Right forelimb (tissue), 1 donor: ENCODE measurements at regions not wholly inside any gene's neighbourhood (a gene's known extent, or its start where the extent isn't known, plus 50 kb on each side); places are given as distances from the start of the nearest gene placed in this dataset.

Source experiments
- DNase-seq: peaks from one replicate; pipeline ENCODE4 v3.0.0-alpha.2; 2018

GRCh38 chr9:78566948-78567675, 270.2 kb downstream of the PSAT1 start:
- no peak for DNase-seq

GRCh38 chr9:78567693-78568092, 270.8 kb downstream of the PSAT1 start:
- DNase-seq: no peak

- DNase-seq: no peak
These were observed 271.8 kb downstream of the PSAT1 start for GRCh38 chr9:78568774-78569173.

GRCh38 chr9:78572266-78572665, 275.3 kb downstream of the PSAT1 start:
- DNase-seq: no peak

- no peak for DNase-seq
These were observed 276.3 kb downstream of the PSAT1 start for GRCh38 chr9:78573205-78573604.

- no peak for DNase-seq
These were observed 276.7 kb downstream of the PSAT1 start for GRCh38 chr9:78573669-78574068.

GRCh38 chr9:78574354-78575045, 277.6 kb downstream of the PSAT1 start:
- no peak for DNase-seq

GRCh38 chr9:78575081-78575480, 278.2 kb downstream of the PSAT1 start:
- no peak for DNase-seq

GRCh38 chr9:78575771-78576170, 278.8 kb downstream of the PSAT1 start:
- DNase-seq: no peak

- no peak for DNase-seq
These were observed 280.4 kb downstream of the PSAT1 start for GRCh38 chr9:78577156-78577906.

- no peak for DNase-seq
These were observed 281.1 kb downstream of the PSAT1 start for GRCh38 chr9:78578072-78578471.

GRCh38 chr9:78582821-78583220, 285.9 kb downstream of the PSAT1 start:
- no peak for DNase-seq

- no peak for DNase-seq
These were observed 287.7 kb downstream of the PSAT1 start for GRCh38 chr9:78584589-78584988.

- DNase-seq: no peak
These were observed 289.0 kb downstream of the PSAT1 start for GRCh38 chr9:78585909-78586308.

GRCh38 chr9:78590068-78590467, 293.1 kb downstream of the PSAT1 start:
- DNase-seq: no peak

GRCh38 chr9:78592811-78593210, 295.9 kb downstream of the PSAT1 start:
- no peak for DNase-seq

GRCh38 chr9:78595200-78595945, 298.4 kb downstream of the PSAT1 start:
- no peak for DNase-seq

GRCh38 chr9:78596346-78596745, 299.4 kb downstream of the PSAT1 start:
- no peak for DNase-seq

- DNase-seq: no peak
These were observed 301.2 kb downstream of the PSAT1 start for GRCh38 chr9:78598120-78598519.

- DNase-seq: no peak
These were observed 303.0 kb downstream of the PSAT1 start for GRCh38 chr9:78599926-78600325.

GRCh38 chr9:78601957-78602565, 305.1 kb downstream of the PSAT1 start:
- no peak for DNase-seq
